Neuronal stem cell (in vitro differentiated cells): ENCODE measurements at regions not wholly inside any gene's neighbourhood (a gene's known extent, or its start where the extent isn't known, plus 50 kb on each side); places are given as distances from the start of the nearest gene placed in this dataset.

Source experiments
- DNase-seq: peaks from one replicate; pipeline ENCODE4 v3.0.0-alpha.2; 2013; ENCODE audit warnings: low spot score
- H2AFZ ChIP-seq: one replicate; pipeline ENCODE4 v1.6.1; 2013; ENCODE audit warnings: mild to moderate bottlenecking, low read length, inconsistent platforms
- H2AK5ac ChIP-seq: 2 replicates; pipeline ENCODE4 v1.6.1; 2013; ENCODE audit warnings: low read depth, mild to moderate bottlenecking, inconsistent platforms, low read length, moderate library complexity, mixed read lengths
- H2BK120ac ChIP-seq: 2 replicates; pipeline ENCODE4 v1.6.1; 2013; ENCODE audit warnings: low read depth, mild to moderate bottlenecking, inconsistent platforms, low read length, moderate library complexity, mixed read lengths
- H2BK12ac ChIP-seq: one replicate; pipeline ENCODE4 v1.6.1; 2013; ENCODE audit warnings: low read length, inconsistent platforms
- H2BK15ac ChIP-seq: 2 replicates; pipeline ENCODE4 v1.6.1; 2013; ENCODE audit warnings: mild to moderate bottlenecking, low read length, inconsistent platforms, mixed read lengths
- H2BK5ac ChIP-seq: one replicate; pipeline ENCODE4 v1.6.1; 2013; ENCODE audit warnings: inconsistent platforms, mild to moderate bottlenecking, low read length, moderate library complexity
- H3K14ac ChIP-seq: one replicate; pipeline ENCODE4 v1.6.1; 2013; ENCODE audit warnings: low read length, inconsistent platforms
- H3K18ac ChIP-seq: 2 replicates; pipeline ENCODE4 v1.6.1; 2013; ENCODE audit warnings: low read length, inconsistent platforms
- H3K23ac ChIP-seq: 2 replicates; pipeline ENCODE4 v1.6.1; 2013; ENCODE audit warnings: low read depth, mild to moderate bottlenecking, mixed read lengths, low read length, inconsistent platforms; ENCODE audit not compliant: poor library complexity
- H3K27ac ChIP-seq: replicated peaks from 3 replicates; pipeline ENCODE4 v1.5.1; 2013; ENCODE audit warnings: low read length, inconsistent platforms
- H3K27me3 ChIP-seq, 3 experiments: 2 replicates each; pipeline ENCODE4 v1.6.1; 2013; ENCODE audit warnings: low read length in 3 of 3, mild to moderate bottlenecking in 2 of 3, inconsistent platforms in 1 of 3, low read depth in 1 of 3, mixed read lengths in 1 of 3, moderate library complexity in 1 of 3; ENCODE audit not compliant: control insufficient read depth in 3 of 3, insufficient read depth in 3 of 3
- H3K36me3 ChIP-seq, 2 donors: replicated peaks in 1 of 2; 2 replicates each; pipeline ENCODE4 v1.6.1; 2013; ENCODE audit warnings: low read length in 2 of 2; ENCODE audit not compliant: control insufficient read depth in 2 of 2, insufficient read depth in 2 of 2
- H3K4ac ChIP-seq: 2 replicates; pipeline ENCODE4 v1.6.1; 2013; ENCODE audit warnings: inconsistent platforms, mild to moderate bottlenecking, low read length, moderate library complexity
- H3K4me1 ChIP-seq, 2 donors: 1 replicate in 1 of 2; 2 replicates in 1 of 2; pipeline ENCODE4 v1.6.1; 2013; ENCODE audit warnings: low read length in 2 of 2, low read depth in 1 of 2; ENCODE audit not compliant: control insufficient read depth in 2 of 2, insufficient read depth in 1 of 2
- H3K4me2 ChIP-seq: one replicate; pipeline ENCODE4 v1.6.1; 2013; ENCODE audit warnings: mild to moderate bottlenecking, low read length, inconsistent platforms; ENCODE audit not compliant: insufficient read depth, poor library complexity, severe bottlenecking
- H3K4me3 ChIP-seq, 2 donors: 2 replicates each; pipeline ENCODE4 v1.5.1; 2013; ENCODE audit warnings: low read length in 2 of 2, mild to moderate bottlenecking in 2 of 2, inconsistent platforms in 1 of 2, moderate library complexity in 1 of 2
- H3K79me1 ChIP-seq: one replicate; pipeline ENCODE4 v1.6.1; 2013; ENCODE audit warnings: low read depth, mild to moderate bottlenecking, inconsistent platforms, low read length, moderate library complexity
- H3K9ac ChIP-seq: one replicate; pipeline ENCODE4 v1.6.1; 2013; ENCODE audit warnings: mild to moderate bottlenecking, low read depth, low read length, inconsistent platforms; ENCODE audit not compliant: poor library complexity
- H3K9me3 ChIP-seq, 2 donors: replicated peaks in 1 of 2; 2 replicates each; pipeline versions ENCODE3 to v1.6.1; 2013; ENCODE audit warnings: low read length in 2 of 2, mild to moderate bottlenecking in 2 of 2, inconsistent platforms in 1 of 2, low read depth in 1 of 2, mixed read lengths in 1 of 2, moderate library complexity in 1 of 2; ENCODE audit not compliant: control insufficient read depth in 2 of 2, insufficient read depth in 1 of 2
- H4K8ac ChIP-seq: one replicate; pipeline ENCODE4 v1.6.1; 2013; ENCODE audit warnings: low read depth, mild to moderate bottlenecking, inconsistent platforms, low read length, moderate library complexity
- H4K91ac ChIP-seq: one replicate; pipeline ENCODE4 v1.6.1; 2013; ENCODE audit warnings: low read length, low read depth, mild to moderate bottlenecking, inconsistent platforms; ENCODE audit not compliant: poor library complexity
- WGBS, 2 donors: extraction: QIAGEN DNeasy Blood & Tissue Kit; methylation state at CpG; one replicate each; pipeline ENCODE4 v1.1.7; 2013; ENCODE audit warnings: missing lambda C conversion rate in 2 of 2, mixed read lengths in 1 of 2; ENCODE audit not compliant: insufficient read length in 2 of 2, insufficient replicate concordance in 1 of 2; ENCODE audit errors: extremely low coverage in 2 of 2; 5-methylcytosine and 5-hydroxymethylcytosine counted together

GRCh38 chr12:34298971-34299801, 276.9 kb downstream of the ALG10 start:
- Histone ChIP-seq H2AFZ (no peak overlapping the region), H3K27me3 (no peaks in the 10 kb centered on the region), H3K4me1 (no peaks in the 10 kb centered on the region), H3K9ac (no peak overlapping the region), H3K27ac (no peak overlapping the region), H2BK12ac (no peak overlapping the region), H4K91ac (no peak overlapping the region), H3K9me3 (peaks cover 0 to 93% of the 10 kb centered on the region in 2 donors), H3K14ac (no peak overlapping the region), H3K4ac (no peak overlapping the region), H3K36me3 (no peaks in the 10 kb centered on the region), H2BK5ac (no peak overlapping the region), H3K18ac (no peak overlapping the region), H2BK15ac (no peak overlapping the region), H3K4me3 (peak overlapping the region in 1 of 2 donors; percentile 46), H3K4me2 (no peak overlapping the region), H3K79me1 (no peaks in the 10 kb centered on the region), H3K23ac (no peak overlapping the region), H2AK5ac (no peak overlapping the region), H4K8ac (no peak overlapping the region), H2BK120ac (no peak overlapping the region)
- no peak for DNase-seq
- no CpG with 5 or more reads among the region's 35 CpGs for WGBS, 2 donors

DNA sequence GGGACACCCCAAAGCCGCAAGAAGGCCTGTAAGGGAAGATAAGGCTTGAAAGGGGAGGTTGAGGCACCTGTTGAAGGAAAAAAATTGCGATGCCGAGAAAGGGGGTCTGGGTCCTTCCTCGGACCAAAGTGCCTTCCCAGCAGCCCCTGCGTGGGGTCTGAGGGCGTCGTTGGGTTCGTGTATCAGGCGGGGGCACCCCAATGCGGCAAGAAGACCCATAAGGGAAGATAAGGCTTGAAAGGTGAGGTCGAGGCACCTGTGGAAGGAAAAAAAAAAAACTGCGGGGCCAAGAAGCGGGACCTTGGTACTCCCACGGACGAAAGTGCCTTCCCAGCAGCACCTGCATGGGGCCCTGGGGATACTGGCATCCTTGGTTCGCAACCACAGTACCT, 277.5 kb downstream of the ALG10 start:
- no peak overlapping the region for H3K14ac ChIP-seq
- no peak overlapping the region for H2BK12ac ChIP-seq
- no peak overlapping the region for H3K4me2 ChIP-seq
- no peak overlapping the region for H3K4ac ChIP-seq
- no peaks in the 10 kb centered on the region for H3K79me1 ChIP-seq
- no peak overlapping the region for H3K9ac ChIP-seq
- peak overlapping the region in 1 of 2 donors; percentile 22 for H3K4me3 ChIP-seq
- H3K27ac ChIP-seq, result no peak overlapping the region
- no peak overlapping the region for H3K23ac ChIP-seq
- H3K9me3 ChIP-seq, result peaks cover 0 to 93% of the 10 kb centered on the region in 2 donors
- H4K8ac ChIP-seq, result no peak overlapping the region
- H2BK120ac ChIP-seq, result no peak overlapping the region
- H4K91ac ChIP-seq, result no peak overlapping the region
- no peak overlapping the region for H2AFZ ChIP-seq
- no peak overlapping the region for H2BK5ac ChIP-seq
- no peak overlapping the region for H3K18ac ChIP-seq
- H3K4me1 ChIP-seq, result no peaks in the 10 kb centered on the region
- H3K36me3 ChIP-seq, result no peaks in the 10 kb centered on the region
- no CpG with 5 or more reads among the region's 16 CpGs for WGBS, 2 donors
- no peaks in the 10 kb centered on the region for H3K27me3 ChIP-seq
- no peak for DNase-seq
- H2AK5ac ChIP-seq, result no peak overlapping the region
- no peak overlapping the region for H2BK15ac ChIP-seq

- Histone ChIP-seq H3K4ac (no peak overlapping the region), H3K27me3 (no peaks in the 10 kb centered on the region), H2BK120ac (no peak overlapping the region), H3K4me1 (no peaks in the 10 kb centered on the region), H2BK12ac (no peak overlapping the region), H3K9me3 (peaks cover 0 to 94% of the 10 kb centered on the region in 2 donors), H4K8ac (no peak overlapping the region), H3K23ac (no peak overlapping the region), H3K9ac (no peak overlapping the region), H3K18ac (no peak overlapping the region), H3K4me2 (no peak overlapping the region), H2BK15ac (no peak overlapping the region), H3K4me3 (no peak overlapping the region), H3K14ac (no peak overlapping the region), H2AFZ (no peak overlapping the region), H4K91ac (no peak overlapping the region), H3K36me3 (no peaks in the 10 kb centered on the region), H3K79me1 (no peaks in the 10 kb centered on the region), H2BK5ac (no peak overlapping the region), H2AK5ac (no peak overlapping the region), H3K27ac (no peak overlapping the region)
- WGBS, 2 donors, result no CpG with 5 or more reads among the region's 34 CpGs
- DNase-seq, result no peak
Measured at GRCh38 chr12:34300376-34301250, 278.3 kb downstream of the ALG10 start.
